WI38 (cell line): ENCODE measurements at regions not wholly inside any gene's neighbourhood (a gene's known extent, or its start where the extent isn't known, plus 50 kb on each side); places are given as distances from the start of the nearest gene placed in this dataset.

ENCODE experiments used
- H3K4me3 ChIP-seq: 2 replicates; pipeline ENCODE4 v1.5.1; 2011; ENCODE audit warnings: low read depth, mild to moderate bottlenecking, control low read depth, low read length
- CTCF ChIP-seq: IDR thresholded peaks from 2 replicates; pipeline ENCODE4 v1.5.1; 2012; ENCODE audit warnings: low read depth, mild to moderate bottlenecking, control low read depth, low read length

DNA sequence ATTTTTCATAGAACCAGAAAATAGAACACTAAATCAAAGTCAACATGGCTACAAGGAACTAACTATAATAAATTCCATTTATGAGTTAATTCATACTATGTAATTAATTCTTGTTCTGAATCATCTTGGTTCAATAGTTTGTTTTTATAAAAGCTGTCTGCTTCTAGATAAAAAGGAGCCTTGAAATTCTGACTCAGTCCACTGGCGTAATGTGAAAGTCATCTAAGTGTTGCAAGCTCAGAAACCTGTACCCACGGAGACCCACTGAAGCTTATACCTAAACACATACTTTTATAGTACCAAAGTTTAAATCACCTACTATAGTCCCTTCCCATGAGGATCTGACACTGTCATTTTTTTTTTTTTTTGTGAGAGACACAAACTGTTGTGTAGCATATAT, 489.4 kb downstream of the SEMA3D start:
- no peak for TF ChIP-seq CTCF
- no peak overlapping the region for H3K4me3 ChIP-seq

DNA sequence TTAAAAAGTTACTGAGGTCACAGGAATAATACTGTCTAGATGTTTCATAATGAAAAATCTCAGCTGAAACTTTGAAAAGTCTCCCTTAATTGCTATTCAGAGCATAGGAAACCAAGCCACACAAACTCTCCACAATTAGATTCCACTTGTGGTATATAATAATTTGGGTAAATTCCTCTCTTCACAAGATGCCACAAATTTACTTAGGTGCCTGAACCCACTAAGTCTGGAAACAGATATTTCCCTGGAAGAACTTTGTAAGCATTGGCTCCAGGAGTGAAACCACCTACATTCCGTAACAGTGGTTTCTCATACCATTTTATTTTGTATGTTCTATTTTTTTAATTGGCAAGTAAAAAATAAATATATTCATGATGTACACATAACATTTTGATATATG, 493.4 kb downstream of the SEMA3D start:
- no peak for TF ChIP-seq CTCF
- H3K4me3 ChIP-seq: no peak overlapping the region

DNA sequence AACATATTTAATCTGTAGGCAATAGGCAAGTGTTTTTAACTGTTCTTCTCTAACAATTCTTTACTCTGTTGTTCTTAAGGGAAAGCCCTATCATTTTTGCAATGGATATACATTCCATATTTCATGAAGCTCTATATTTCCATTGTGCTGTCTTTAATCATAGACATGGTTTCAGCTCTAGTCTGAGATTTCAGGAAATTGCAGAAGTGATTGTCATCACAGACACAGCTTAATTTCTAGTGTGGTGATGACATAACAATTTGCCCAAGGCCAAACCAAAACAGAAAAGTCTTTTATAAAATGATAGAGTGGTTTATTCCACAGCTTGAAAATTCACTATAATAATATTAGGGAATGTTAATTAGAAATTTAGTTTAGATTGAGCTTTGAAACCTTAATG, 494.1 kb upstream of the SEMA3A start:
- no peak for TF ChIP-seq CTCF
- H3K4me3 ChIP-seq: no peak overlapping the region

DNA sequence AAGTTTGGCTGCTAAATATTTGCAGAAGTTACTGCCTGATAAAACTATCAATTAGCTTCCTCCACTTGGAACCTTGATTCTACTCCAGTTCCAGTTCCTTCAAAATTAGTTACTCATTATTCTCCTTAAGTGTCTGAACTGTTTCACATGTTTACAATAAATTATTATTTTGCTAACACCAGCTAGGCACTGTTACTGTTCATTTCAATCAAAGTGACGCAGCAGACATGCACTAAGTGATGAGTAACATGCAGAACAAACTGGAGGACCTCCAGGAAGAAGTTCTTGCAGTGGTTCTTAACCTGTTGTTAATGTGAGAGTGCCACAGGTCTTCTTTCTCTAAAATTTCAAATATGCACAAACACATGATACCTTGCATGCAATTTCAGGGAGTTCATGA, 491.8 kb upstream of the SEMA3A start:
- TF ChIP-seq CTCF: no peak
- no peak overlapping the region for H3K4me3 ChIP-seq

DNA sequence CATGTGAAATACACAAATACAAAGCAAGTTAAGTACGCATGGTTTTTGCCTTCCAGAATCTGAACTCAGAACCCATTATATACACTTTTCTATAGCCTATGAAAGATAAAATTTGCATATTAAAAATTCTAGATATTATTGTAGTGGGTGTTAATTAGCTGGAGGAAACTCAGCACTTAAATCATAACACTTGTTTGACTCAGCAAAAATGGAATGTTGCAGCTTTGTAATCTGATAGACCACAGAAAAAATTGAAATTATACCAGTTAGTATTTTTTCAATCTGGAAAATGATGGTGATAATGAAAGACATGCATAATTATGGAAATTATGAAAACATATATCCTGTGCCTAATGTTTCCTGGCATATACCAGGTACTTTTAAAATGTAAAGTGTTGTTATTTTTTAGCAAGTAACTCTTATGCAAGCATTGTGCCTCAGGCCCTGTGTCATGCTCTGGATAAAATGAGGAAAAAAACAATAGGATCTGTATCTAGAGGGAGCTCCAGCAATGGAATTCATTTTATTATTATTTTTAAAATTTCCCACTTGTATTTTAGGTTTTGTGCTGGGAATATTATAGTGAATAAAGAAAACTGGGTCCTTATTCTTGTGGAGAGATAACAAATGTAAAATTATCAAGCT, 490.4 kb upstream of the SEMA3A start:
- no peak for TF ChIP-seq CTCF
- no peak overlapping the region for H3K4me3 ChIP-seq

- H3K4me3 ChIP-seq: no peak overlapping the region
- no peak for TF ChIP-seq CTCF
Measured at GRCh38 chr7:84682543-84682942, 488.0 kb upstream of the SEMA3A start.

DNA sequence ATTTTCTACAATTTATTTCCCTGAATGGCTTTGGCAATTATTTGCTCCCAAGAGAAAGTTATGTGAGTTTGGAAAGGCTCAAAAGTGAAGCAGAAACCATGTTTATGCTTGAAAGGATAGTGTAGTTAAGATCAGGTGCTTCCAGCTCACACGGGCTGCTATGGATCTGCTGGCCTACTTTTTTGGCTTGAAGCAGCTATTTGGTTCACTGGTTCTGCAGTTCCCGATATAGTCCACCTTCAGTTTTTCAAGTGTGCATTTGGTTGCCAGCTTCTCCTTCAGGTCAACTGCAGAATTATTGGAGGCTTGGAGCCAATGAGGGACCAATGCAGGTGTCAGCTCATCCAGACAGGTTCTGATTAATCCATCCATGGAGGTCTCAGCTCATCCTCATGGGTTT, 484.3 kb upstream of the SEMA3A start:
- TF ChIP-seq CTCF: no peak
- H3K4me3 ChIP-seq: no peak overlapping the region
